ENCODE measurements at regions not wholly inside any gene's neighbourhood (a gene's known extent, or its start where the extent isn't known, plus 50 kb on each side); places are given as distances from the start of the nearest gene placed in this dataset.

DNA sequence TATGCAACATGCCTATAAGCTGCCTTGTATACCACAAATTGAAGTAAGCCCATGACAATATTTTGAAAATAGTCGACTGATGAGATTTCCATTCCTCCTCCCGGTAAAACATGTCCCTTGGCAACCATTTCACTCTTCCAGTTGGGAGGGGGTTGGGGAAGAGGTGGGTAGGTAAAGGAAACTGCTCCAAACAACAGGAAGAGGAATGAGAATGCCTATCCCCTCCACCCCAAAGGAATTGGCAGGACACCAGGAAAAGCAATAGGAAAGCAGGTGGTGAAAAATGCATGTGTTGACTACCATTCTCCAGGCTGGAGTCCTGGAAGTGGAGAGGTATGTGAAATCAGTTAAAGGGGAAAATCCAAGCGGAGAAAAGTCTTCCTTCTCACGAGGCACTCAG lies 455.9 kb upstream of the PSMD7 start:
- Histone ChIP-seq H3K27me3 (replicated peaks in 1 of 4; ENCODE audit: control insufficient read depth in 3 of 4, extremely low read depth in 1 of 4, insufficient read depth in 3 of 4, low read length in 3 of 4) (no peaks in the 10 kb centered on the region), H3K27ac (ENCODE audit: low read depth, low read length) (no peak overlapping the region), H2BK20ac (ENCODE audit: low read length) (no peak overlapping the region), H3K36me3 (ENCODE audit: control insufficient read depth in 2 of 4, insufficient read depth in 4 of 4, low read length in 3 of 4) (no peaks in the 10 kb centered on the region), H3K79me2 (ENCODE audit: control insufficient read depth in 1 of 2, insufficient read depth in 2 of 2, low read length in 2 of 2) (no peaks in the 10 kb centered on the region), H3K4me1 (replicated peaks in 1 of 4; ENCODE audit: control insufficient read depth in 3 of 4, insufficient read depth in 4 of 4, low read length in 3 of 4) (no peaks in the 10 kb centered on the region), H4K8ac (ENCODE audit: extremely low read depth, insufficient read depth, low read length) (no peak overlapping the region), H2BK12ac (ENCODE audit: low read depth, low read length) (no peak overlapping the region), H3K56ac (replicated peaks; ENCODE audit: insufficient read length, low read depth, low read length) (no peak overlapping the region), H3K23me2 (ENCODE audit: low read depth, low read length) (peaks cover 2% of the 10 kb centered on the region; the same call in 1 of the 2 replicates), H3K9me3 (ENCODE audit: insufficient read depth in 2 of 2, low read depth in 1 of 2, low read length in 1 of 2) (no peaks in the 10 kb centered on the region), H3K9ac (replicated peaks in 1 of 4; ENCODE audit: extremely low read depth in 1 of 4, low read depth in 3 of 4, low read length in 3 of 4) (no peak overlapping the region), H4K20me1 (replicated peaks in 1 of 2; ENCODE audit: control insufficient read depth in 1 of 2, insufficient read depth in 2 of 2, low read length in 2 of 2) (no peaks in the 10 kb centered on the region), H3K4me2 (ENCODE audit: insufficient read depth in 1 of 2, low read depth in 2 of 2, low read length in 2 of 2) (no peak overlapping the region), H2AK5ac (ENCODE audit: low read depth, low read length) (no peak overlapping the region), H3K4me3 (ENCODE audit: extremely low read depth in 1 of 4, insufficient read depth in 2 of 4, low read depth in 3 of 4, low read length in 4 of 4) (no peak overlapping the region), H2BK120ac (replicated peaks; ENCODE audit: low read depth, low read length) (no peak overlapping the region), H2BK15ac (ENCODE audit: low read length) (no peak overlapping the region), H3K79me1 (ENCODE audit: low read depth, low read length) (no peaks in the 10 kb centered on the region), H3K14ac (ENCODE audit: insufficient read length) (no peak overlapping the region), H4K5ac (ENCODE audit: insufficient read length, low read depth, low read length) (no peak overlapping the region), H3K18ac (ENCODE audit: extremely low read depth, low read length) (no peak overlapping the region), H3K23ac (ENCODE audit: insufficient read length) (no peak overlapping the region), H4K91ac (replicated peaks; ENCODE audit: insufficient read length, low read length) (no peak overlapping the region), H2AFZ (ENCODE audit: low read length) (no peak overlapping the region), H2BK5ac (ENCODE audit: low read depth, low read length) (no peak overlapping the region), H3K4ac (replicated peaks; ENCODE audit: insufficient read length, low read depth, low read length) (no peak overlapping the region)
- no peak for FAIRE-seq
- WGBS, 2 experiments (ENCODE audit: extremely low coverage in 1 of 2, insufficient coverage in 1 of 2, insufficient read length in 1 of 2, insufficient replicate concordance in 2 of 2, low coverage in 1 of 2, low lambda C conversion rate in 2 of 2, missing lambda C conversion rate in 1 of 2) = 86% methylated on average over 4 of the region's 4 CpGs; no CpG with 5 or more reads in 1 of the 2 experiments
- ChIA-PET CTCF (ENCODE audit: partially characterized antibody) (interaction anchor here (1.0 kb wide), 1 partner anchor 127 kb away, joined by 3 read pairs; no protein-coding TSS in a partner anchor), POLR2A (ENCODE audit: partially characterized antibody) (no interaction called here)
- no peak for DNase-seq (ENCODE audit: low read depth in 1 of 2, low spot score in 2 of 2)
- TF ChIP-seq NANOG (IDR thresholded peaks at IDR 0.05; ENCODE audit: insufficient read depth, low read depth, low read length, poor library complexity, severe bottlenecking) (no peak), SAP30 (IDR thresholded peaks at IDR 0.05; ENCODE audit: insufficient read depth, insufficient replicate concordance, low read length) (no peak), BACH1 (IDR thresholded peaks at IDR 0.05; ENCODE audit: low read length) (no peak)

Measured in H1 (cell line).